ENCODE measurements at regions not wholly inside any gene's neighbourhood (a gene's known extent, or its start where the extent isn't known, plus 50 kb on each side); places are given as distances from the start of the nearest gene placed in this dataset.

DNA sequence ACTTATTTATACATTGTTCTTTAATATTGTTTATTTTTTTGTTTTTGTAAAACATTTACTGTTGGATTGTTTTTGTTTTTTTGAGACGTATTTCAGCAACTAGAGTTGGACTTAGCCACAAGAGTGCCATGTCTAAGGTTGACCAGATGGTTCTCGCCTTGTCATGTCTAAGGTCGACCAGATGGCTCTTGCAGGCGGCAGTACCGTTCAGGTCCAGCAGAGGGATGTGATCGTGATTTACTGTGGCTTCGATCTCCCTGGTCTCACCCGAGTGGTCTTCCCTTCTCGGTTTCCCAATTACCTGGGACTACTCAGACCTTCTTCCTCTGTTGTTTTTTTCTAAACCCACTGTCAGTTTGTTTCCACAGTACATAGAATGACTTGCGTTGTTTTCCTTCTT, 1438.6 kb downstream of the UQCRFS1 start:
- DNase-seq: no peak

DNA sequence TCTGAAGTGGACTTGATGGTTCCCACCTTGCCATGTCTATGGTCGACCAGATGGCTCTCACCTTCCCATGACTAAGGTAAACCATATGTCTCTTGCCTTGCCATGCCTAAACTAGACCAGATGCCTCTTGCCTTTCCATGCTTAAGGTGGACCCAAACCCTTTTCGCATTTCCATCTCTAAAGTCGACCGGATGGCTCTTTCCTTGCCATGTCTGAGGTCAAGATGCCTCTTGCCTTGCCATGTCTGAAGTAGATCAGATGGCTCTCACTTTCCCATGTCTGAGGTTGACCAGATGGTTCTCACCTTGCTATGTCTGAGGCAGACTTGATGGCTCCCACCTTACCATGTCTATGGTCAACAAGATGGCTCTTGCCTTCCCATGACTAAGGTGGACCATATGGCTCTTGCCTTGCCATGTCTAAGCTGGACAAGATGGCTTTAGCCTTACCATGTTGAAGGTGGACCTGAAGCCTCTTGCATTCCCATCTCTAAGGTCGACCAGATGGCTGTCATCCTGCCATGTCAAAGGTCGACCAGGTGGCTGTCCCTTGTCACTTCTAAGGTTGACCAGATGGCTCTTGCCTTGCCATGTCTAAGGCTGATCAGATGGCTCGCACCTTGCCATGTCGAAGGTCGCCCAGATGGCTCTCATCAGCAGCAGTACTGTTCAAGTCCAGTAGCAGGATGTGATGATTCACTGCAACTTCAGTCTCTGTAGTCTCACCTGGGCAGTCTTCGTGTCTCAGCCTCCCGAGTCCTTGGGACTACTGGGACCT, 1439.4 kb downstream of the UQCRFS1 start:
- DNase-seq: no peak

DNA sequence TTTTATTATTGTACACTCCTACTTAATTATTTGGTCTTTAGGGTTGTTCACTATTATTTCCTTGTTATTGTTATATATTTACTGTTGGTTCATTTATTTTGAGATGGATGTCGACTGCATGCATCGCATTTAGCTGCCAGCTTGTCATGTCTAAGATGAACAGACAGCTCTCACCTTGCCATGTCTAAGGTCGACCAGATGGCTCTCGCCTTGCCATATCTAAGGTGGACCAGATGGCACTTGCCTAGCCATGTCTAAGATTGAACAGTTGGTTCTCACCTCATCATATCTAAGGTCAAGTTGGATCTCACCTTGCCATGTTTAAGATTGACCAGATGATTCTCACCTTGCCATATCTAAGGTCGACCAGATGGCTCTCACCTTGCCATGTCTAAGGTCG, 1440.9 kb downstream of the UQCRFS1 start:
- DNase-seq: no peak

DNA sequence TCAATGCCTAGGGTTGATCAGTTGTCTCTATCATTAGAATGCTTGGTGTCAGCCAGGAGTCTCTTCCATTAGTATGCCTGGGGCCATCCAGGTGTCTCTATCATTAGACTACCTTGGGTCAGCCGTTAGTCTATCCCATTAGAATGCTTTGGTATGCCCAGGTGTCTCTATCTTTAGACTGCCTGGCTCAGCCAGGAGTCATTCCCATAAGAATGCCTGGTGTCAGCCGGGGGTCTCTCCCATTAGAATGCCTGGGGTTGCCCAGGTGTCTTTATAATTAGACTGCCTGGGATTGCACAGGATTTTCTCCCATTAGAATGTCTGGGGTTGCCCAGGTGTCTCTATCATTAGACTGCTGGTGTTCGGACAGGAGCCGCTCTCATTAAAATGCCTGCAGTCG, 1442.9 kb downstream of the UQCRFS1 start:
- DNase-seq: no peak

DNA sequence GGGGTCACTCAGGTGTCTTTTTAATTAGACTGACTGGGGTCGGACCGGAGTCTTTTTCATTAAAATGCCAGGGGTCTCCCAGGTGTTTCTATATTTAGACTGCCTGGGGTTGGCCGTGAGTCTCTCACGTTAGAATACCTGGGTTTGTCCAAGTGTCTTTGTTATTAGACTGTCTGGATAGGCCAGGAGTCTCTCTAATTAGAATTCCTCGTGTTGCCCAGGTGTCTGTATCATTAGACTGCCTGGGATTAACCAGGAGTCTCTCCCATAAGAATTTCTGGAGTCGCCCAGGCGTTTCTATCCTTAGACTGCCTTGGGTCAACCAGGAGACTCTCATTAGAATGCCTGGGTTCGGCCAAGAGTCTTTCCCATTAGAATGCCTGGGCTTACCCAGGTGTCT, 1445.7 kb downstream of the UQCRFS1 start:
- DNase-seq: no peak

DNA sequence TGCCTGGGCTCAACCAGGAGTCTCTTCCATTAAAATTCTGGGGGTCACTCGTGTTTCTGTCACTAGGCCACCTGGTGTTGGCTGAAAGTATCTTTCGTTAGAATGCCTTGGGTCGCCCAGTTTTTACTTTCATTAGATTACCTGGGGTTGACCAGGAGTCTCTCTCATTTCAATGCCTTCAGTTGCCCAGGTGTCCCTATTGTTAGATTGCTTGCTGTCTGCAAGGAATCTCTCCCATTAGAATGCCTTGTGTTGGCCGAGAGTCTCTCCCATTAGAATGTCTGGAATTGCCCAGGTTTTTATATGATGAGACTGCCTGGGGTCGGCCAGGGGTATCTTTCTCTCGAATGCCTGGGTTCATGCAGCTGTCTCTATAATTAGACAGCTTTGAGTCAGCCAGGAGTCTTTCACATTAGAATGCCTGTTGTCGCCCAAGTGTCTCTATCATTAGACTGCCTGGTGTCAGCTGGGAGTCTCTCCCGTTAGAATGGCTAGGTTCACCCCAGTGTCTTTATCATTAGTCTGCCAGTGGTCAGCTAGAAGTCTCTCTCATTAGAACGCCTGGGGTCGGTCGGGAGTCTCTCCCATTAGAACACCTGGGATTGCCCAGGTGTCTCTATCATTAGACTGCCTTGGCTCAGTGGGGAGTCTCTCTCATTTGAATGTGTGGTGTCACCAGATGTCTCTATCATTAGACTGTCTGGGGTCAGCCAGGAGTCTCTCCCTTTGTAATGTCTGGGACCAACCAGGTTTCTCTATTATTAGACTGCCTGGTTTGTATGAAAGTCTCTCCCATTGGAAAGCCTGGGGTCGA, 1446.8 kb downstream of the UQCRFS1 start:
- no peak for DNase-seq

DNA sequence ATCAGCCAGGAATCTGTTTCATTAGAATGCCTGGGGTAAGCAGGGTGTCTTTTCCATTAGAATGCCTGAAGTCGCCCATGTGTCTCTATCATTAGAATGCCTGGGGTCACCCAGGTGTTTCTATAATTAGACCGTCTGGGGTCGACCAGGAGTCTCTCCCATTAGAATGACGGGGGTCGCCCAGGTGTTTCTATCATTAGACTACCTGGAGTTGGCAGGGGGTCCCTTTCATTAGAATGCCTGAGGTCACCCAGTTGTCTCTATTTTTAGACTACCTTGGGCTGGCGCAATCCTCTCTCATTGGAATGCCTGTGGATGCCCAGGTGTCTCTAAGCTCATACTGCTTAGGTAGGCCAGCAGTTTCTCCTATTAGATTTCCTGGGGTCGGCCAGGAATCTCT, 1447.6 kb downstream of the UQCRFS1 start:
- DNase-seq: no peak

DNA sequence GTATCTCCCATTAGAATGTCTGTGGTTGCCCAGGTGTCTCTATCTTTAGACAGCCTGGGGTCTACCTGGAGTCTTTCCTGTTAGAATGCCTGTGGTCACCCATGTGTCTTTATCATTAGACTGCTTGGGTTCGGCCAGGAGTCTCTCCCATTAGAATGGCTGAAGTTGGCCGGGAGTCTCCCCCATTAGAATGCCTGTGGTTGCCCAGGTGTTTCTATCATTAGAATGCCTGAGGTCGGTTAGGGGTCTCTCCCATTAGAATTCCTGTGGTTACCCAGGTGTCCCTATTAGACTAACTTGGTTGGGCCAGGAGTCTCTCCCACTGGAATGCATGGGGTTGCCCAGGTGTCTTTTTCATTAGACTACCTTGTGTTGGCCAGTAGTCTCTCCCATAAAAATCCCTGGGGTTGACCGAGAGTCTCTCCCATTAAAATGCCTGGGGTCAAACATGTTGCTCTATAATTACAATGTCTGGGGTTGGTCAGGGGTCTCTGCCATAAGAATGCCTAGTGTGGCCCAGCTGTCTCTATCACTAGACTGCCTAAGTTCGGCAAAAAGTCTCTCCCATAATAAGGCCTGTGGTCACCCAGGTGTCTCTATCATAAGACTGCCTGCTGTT, 1448.7 kb downstream of the UQCRFS1 start:
- no peak for DNase-seq

DNA sequence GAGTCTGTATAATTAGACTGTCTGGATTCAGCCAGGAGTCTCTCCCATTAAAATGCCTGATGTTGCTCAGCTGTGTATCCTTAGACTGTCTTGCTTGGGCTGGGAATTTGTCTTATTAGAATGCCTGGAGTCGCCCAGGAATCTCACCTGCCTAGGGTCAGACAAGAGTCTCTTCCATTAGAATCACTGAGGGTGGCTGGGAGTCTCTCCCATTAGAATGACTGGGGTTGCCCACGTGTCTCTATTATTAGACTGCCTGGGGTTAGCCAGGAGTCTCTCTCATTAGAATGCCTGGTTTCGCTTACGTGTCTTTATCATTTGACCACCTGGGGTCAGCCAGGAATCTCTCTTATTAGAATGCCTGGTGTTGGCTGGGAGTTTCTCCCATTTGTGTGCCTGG, 1450.0 kb downstream of the UQCRFS1 start:
- DNase-seq: no peak

DNA sequence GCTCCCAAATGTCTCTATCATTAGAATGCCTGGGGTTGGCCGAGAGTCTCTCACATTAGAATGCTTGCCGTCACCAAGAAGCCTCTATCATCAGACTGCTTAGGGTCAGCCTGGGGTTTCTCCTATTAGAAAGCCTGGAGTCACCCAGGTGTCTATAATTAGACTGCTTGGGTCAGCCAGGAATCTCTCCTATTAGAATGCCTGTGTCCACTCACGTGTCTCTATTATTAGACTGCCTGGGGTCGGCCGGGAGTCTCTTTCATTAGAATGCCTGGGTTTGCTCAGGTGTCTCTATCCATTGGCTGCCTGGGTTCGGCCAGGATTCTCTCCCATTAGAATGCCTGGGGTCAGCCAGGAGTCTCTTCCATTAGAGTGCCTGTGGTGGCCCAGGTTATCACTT, 1453.1 kb downstream of the UQCRFS1 start:
- DNase-seq: no peak

DNA sequence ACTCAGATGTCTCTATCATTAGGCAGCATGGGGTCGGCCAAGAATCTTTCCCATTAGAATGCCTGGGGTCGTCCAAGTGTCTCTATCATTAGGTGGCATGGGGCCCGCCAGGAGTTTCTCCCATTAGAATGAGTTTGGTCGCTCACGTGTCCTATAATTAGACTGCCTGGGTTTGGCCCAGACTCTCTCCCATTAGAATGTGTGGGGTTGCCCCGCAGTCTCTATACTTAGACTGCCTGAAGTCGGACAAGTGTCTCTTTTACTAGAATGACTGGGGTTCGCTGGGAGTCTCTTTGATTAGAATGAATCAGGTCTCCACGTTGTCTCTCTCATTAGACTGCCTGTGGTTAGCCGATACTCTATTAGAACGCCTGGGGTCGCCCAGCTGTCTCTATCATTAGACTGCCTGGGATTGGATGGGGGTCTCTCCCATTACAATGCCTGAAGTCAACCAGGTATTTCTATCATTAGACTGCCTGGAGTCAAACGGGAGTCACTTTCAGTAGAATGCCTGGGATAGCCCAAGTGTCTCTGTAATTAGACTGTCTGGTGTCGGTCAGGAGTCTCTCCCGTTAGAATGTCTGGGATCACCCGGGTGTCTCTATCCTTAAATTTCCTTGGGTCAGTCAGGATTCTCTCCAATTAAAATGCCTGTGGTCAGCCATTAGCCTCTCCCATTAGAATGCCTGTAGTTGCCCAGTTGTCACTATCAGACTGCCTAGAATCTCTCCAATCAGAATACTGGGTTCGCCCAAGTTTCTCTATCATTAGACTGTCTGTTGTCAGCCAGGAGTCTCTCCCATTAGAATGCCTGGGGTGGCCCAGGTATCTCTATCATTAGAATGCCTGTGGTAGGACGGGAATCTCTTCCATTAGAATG, 1454.1 kb downstream of the UQCRFS1 start:
- no peak for DNase-seq

DNA sequence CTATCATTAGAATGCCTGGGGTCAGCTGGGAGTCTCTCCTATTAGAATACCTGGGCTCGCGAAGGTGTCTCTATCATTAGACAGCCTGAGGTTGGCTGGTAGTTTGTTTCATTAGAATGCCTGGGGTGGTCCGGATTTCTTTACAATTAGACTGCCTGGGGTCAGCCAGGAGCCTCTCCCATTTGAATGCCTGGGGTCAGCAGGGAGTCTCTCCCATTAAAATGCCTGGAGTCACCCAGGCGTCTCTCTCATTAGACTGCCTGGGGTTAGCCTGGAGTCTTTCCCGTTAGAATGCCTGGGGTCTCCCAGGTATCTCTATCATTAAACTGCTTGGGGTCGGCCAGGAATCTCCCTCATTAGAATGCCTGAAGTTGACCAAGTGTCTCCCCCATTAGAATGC, 1458.3 kb downstream of the UQCRFS1 start:
- no peak for DNase-seq

DNA sequence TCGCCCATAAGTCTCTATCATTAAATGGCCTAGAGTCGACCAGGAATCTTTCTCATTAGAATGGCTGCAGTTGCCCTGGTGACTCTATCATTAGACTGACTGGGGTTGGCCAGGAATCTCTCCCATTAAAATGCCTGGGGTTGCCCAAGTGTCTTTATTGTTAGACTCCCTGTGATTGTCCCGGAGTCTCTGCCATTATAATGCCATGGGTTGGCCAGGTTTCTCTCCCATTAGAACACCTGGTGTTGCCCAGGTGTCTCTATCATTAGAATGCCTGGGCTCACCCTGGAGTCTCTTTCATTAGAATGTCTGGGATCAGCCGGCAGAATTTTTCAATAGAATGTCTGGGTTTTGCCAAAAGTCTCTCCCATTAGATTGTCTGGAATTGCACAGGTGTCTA, 1459.3 kb downstream of the UQCRFS1 start:
- DNase-seq: no peak

DNA sequence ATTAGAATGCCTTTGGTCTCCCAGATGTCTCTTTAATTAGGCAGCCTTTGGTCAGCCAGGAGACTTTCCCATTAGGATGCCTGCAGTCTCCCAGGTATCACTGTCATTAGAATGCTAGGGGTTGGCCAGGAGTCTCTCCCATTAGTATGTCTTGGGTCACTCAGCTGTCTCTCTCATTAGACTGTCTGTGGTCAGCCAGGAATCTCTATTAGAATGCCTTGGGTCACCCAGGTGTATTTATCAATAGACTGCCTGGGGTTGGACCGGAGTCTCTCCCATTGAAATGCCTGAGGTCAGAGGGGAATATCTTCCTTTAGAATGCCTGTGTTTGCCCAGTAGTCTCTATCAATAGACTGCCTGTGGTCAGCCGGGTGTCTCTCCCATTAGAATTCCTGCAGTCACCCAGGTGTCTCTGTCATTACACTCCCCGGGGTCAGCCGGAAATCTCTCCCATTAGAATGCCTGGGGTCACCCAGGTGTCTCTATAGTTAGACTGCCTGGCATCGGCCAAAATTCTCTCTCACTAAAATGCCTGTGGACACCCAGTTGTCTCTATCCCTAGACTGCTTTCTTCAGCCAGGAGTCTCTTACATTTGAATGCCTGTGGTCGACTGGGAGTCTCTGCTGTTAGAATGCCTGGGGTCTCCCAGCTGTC, 1460.3 kb downstream of the UQCRFS1 start:
- no peak for DNase-seq

DNA sequence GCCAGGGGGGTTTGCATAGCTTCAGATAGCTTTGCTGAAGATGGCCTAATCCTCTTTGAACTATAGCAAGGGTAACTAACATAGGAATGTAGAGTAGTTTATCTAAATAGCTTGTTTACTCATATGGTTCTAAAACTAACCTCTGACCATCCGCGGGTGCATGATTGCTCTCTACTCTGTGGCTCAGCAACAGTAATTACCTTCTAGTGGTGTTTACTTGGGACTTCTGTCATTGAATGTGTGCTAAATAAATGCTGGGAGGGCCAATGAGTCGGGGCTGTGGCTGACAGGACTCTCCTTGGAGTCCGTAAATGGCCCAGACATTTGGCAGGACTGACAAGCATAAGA, 1461.9 kb downstream of the UQCRFS1 start:
- no peak for DNase-seq

DNA sequence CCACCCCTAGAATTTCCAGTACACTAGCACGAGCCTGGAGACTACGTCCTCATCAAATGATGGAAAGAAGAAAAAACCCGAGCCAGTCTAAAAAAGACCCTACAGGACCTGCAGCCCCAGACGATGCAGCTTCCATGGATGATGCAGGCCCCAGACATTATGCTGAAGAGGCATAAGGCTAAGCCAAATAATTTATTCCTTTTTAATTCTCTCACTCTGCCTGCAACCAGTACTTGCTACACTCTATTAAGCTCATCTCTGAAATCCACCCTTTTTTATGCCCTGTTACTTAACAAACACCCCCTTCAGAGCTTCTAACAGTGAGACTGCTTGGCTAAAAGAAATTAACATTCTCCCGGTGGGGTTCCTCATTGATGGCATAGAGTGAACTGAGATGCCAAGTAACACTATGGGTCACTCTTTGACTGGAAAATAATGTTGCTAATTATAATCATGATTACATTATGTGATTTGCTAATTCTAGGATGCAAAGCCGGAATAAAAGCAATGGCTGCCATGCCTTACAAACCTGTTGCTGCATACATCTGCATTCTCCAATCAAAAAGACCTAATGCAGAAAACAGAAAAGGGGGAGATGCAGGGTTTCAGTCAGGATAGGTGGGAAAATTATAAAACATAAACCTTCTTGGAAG, 1462.4 kb downstream of the UQCRFS1 start:
- DNase-seq: no peak

DNA sequence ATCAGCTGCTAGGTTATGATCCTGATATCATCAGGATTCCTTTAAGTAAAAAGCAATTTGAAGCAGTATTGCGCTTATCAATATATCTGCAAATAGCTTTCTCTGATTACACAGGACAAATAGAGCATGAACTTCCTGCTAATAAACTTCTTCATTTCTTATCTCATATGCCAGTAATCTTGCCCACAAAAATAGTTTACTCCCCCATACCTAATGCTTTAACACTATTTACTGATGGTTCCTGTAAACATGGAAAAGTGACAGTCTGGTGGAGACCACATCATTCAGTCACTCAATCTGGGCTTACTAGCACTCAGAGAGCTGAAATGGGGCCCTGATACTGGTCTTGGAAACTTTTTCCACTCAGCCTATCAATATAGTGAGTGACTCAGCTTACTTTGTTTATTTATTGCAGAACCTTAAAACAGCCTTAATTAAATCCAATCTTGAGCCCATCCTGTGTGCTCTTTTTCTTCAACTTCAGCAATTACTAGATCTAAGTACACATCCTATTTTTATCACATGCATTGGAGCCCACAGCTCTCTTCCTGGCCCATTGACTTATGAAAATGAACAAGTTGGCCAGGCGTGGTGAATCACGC, 1464.3 kb downstream of the UQCRFS1 start:
- no peak for DNase-seq

DNA sequence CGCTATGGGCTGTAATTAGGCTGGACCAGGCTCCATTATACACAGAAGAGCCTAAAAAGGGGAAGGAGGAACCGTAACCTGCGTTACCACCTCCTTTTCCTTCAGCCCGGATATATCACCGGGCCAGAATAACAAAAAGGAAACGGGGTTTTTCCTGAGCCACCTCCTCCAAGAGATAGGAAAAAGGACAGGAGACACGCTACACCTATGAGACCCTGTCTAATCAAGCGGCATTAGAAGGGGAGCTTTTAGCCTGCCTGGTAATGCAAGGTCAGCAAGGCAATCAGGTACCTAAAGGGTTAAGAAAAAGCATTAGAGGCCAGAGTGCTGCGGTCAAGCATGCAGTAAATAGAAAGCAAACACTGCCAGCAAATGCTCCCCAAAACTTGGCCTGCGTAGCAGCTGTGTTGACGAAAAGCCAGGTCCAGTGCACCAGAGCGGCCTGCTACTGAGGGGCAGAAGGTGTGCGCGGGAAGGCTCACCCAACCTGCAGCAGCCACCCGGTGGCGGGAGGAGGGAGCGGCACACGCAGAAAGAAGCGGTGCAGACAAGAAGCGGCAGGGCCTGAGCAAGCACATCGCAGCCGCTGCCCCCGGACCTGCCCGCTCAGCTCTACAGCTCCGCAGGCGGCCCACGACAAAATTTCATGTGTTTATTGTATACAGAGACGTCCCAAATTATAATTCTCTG, 1466.1 kb downstream of the UQCRFS1 start:
- DNase-seq: peak; percentile 3

DNA sequence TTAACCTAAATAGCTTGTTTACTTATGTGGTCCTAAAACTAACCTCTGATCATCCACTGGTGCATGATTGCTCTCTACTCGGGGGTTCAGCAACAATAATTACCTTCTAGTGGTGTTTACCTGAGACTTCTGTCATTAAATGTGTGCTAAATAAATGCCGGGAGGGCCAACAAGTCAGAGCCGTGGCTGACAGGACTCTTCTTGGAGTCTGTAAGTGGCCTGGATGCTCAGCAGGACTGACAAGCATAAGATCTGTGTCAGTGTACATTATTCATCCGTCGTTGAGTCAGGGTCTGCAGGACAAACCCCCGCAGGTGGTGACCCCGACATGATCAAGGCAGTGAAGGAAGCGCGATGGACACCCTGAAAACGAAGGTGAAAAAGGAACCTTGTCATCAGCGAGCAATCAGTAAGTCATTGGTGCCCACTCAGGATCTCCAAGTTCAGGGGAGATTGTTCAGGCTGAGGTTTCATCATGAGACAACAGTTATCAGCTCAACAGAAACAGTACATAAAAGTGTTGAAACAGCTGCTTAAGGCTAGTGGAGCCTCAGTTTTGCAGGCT, 1466.9 kb downstream of the UQCRFS1 start:
- no peak for DNase-seq
